ENCODE measurements at regions not wholly inside any gene's neighbourhood (a gene's known extent, or its start where the extent isn't known, plus 50 kb on each side); places are given as distances from the start of the nearest gene placed in this dataset.

DNA sequence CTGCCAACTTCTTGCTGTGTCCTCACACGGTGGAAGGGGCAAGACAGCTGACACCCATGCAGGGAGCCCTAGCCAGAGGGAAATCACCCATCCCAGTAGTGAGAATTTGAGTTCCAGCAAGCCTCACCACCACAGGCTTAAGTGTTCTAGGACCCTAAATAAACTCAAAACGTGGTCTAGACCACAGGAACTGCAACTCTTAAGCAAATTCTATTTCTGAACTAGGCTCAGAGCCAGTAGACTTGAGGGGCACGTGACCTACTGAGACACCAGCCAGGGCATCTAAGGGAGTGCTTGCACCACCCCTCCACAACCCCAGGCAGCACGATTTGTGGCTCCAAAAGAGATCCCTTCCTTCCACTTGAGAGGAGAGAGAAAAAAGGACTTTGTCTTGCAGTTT lies 96.0 kb upstream of the PHF24 start:
- TF ChIP-seq CSDC2 (CRISPR knock-in tag; IDR thresholded peaks at IDR 0.05) (no peak), TSHZ2 (CRISPR knock-in tag; IDR thresholded peaks at IDR 0.05) (no peak), CSRNP3 (CRISPR knock-in tag; IDR thresholded peaks at IDR 0.05) (no peak), ZFP30 (CRISPR knock-in tag; IDR thresholded peaks at IDR 0.05) (no peak), OSR1 (CRISPR knock-in tag; IDR thresholded peaks at IDR 0.05) (no peak), ARNTL (CRISPR knock-in tag; IDR thresholded peaks at IDR 0.05; ENCODE audit: borderline replicate concordance, low read depth) (no peak), ISL1 (CRISPR knock-in tag; IDR thresholded peaks at IDR 0.05) (no peak), GLIS3 (CRISPR knock-in tag; IDR thresholded peaks at IDR 0.05) (no peak)
